C4-2B (cell line): ENCODE measurements at regions not wholly inside any gene's neighbourhood (a gene's known extent, or its start where the extent isn't known, plus 50 kb on each side); places are given as distances from the start of the nearest gene placed in this dataset.

ENCODE experiments used
- H3K27ac ChIP-seq: fragments of 450-650 bp; 2 replicates; pipeline ENCODE4 v1.5.1; 2017
- CTCF ChIP-seq: fragments of 450-650 bp; conservative IDR thresholded peaks from 2 replicates; pipeline ENCODE4 v1.5.1; 2017; ENCODE audit warnings: mild to moderate bottlenecking
- ZFX ChIP-seq: fragments of 450-650 bp; IDR thresholded peaks from 2 replicates; pipeline ENCODE4 v1.6.1; 2017

- TF ChIP-seq CTCF = no peak
- no peak for TF ChIP-seq ZFX
- H3K27ac ChIP-seq = no peak overlapping the region
Observed at GRCh38 chr3:7821858-7822257, 679.8 kb upstream of the LMCD1 start.

- H3K27ac ChIP-seq = no peak overlapping the region
- no peak for TF ChIP-seq CTCF
- TF ChIP-seq ZFX = no peak
Observed at GRCh38 chr3:7841451-7841850, 660.2 kb upstream of the LMCD1 start.

GRCh38 chr3:7843441-7843840 lies 658.2 kb upstream of the LMCD1 start:
- TF ChIP-seq ZFX (no peak), CTCF (no peak)
- H3K27ac ChIP-seq = no peak overlapping the region

GRCh38 chr3:7847021-7847420 lies 654.6 kb upstream of the LMCD1 start:
- TF ChIP-seq CTCF = no peak
- TF ChIP-seq ZFX = no peak

GRCh38 chr3:7847521-7847920 lies 654.1 kb upstream of the LMCD1 start:
- TF ChIP-seq ZFX (no peak), CTCF (no peak)

More at GRCh38 chr3:7847021-7847420, 654.6 kb upstream of the LMCD1 start:
- no peak overlapping the region for H3K27ac ChIP-seq

GRCh38 chr3:7854266-7854665 lies 647.4 kb upstream of the LMCD1 start:
- TF ChIP-seq ZFX = no peak
- TF ChIP-seq CTCF = no peak
- H3K27ac ChIP-seq = no peak overlapping the region

More at GRCh38 chr3:7847521-7847920, 654.1 kb upstream of the LMCD1 start:
- no peak overlapping the region for H3K27ac ChIP-seq

GRCh38 chr3:7854721-7855120 lies 646.9 kb upstream of the LMCD1 start:
- TF ChIP-seq CTCF = no peak
- no peak for TF ChIP-seq ZFX
- H3K27ac ChIP-seq = no peak overlapping the region
